DMS53 (cell line): ENCODE measurements at regions not wholly inside any gene's neighbourhood (a gene's known extent, or its start where the extent isn't known, plus 50 kb on each side); places are given as distances from the start of the nearest gene placed in this dataset.

ENCODE experiments used
- DNase-seq: peaks from one replicate; lab custom pipeline; 2025; lab: John Stamatoyannopoulos, UW

- DNase-seq, result peak; percentile 92
These were observed 122.7 kb downstream of the CBLL2 start for GRCh38 chrX:22395372-22395771.

DNA sequence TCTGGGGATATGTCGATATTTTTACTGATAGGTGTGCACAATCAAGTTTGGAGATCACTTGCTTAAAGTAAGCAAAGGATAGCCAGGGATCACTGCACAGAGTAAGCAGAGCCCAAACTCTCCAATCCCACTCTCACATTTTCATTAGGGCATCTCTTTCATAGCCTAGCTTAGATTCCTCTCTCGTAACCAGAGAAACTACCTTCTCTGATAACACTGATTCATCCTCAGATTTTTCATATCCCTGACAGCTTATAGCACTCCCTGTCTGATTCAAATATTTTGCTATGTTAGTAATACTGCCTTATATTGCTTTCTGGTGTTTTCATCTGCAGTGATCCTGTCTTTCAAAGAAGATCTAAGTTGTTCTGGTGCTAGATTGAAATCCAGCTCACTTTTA, 123.7 kb downstream of the CBLL2 start:
- DNase-seq, result no peak

- no peak for DNase-seq
These were observed 124.9 kb downstream of the CBLL2 start for GRCh38 chrX:22397566-22397965.

DNA sequence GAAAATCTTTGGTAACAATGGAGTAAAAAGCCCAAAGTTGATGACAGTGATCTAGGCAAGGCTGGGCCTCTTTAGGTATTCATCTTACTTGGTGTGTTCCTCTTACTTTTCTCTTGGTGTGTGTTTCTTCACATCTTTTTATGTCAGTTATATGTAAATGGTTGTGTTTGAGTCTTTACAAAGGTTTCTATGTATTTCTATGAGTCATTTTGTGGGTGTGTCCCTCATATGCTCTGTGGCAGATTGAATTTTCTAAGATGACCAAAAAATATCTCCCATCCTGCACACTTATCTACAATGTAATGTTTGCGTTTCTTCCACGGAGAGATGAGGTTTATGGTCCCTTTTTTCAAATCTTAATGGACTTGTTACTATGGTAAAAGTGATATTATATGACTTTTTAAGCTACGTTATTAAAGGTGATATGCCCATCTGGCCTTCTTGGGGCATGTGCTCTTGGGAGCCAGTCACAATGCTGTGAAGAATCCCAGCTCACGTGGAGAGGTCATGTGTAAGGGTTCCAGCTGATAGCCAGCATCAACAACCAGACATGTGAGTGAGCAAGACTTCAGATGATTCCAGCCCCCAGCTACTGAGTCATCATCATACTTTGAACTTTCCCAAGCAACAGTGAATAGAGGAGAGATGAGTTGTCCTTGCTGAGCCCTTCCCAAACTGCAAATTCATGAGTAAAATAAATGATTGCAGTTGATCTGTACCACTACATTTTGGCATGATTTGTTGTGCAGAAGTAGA, 126.9 kb downstream of the CBLL2 start:
- peak; percentile 41 for DNase-seq

DNA sequence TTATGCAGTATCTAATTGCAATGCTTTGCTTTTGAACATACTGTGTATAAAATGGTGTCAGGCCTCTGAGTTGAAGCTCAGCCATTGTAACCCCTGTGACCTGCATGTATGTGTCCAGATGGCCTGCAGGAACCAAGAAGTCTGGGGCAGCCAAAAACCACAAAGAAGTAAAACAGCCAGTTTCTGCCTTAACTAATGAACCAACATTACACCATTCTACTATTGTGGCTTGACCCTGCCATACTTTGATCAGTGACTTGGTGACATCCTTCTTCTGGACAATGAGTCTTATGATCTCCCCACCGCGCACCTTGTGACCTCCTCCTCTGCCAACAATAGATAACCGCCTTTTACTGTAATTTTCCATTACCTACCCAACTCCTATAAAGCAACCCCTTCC, 131.6 kb downstream of the CBLL2 start:
- DNase-seq, result no peak

DNA sequence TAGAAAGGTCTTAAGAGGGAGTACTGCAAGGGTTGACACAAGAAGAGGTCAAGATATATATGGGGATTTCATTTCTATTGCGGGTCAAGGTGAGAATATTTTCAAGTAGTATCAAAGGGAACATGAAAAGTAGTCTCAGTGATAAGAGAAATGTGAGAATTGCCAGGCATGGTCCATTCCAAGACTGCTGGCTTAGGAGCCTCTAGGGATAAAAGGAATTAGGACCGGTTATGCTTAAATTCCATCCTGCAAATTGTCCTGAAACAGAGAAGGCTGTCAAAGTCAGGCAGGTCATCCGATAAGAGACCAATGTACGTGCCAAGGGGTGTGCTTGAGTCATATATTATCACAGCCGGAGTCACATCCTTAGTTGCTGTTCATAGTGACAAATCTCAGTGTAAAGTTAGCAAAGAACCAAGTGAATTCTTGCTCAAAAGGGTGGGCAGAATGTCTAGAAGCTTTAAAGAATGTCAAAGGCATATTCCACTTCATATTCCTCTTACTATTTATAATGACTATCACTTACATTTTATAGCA, 133.6 kb downstream of the CBLL2 start:
- no peak for DNase-seq

DNA sequence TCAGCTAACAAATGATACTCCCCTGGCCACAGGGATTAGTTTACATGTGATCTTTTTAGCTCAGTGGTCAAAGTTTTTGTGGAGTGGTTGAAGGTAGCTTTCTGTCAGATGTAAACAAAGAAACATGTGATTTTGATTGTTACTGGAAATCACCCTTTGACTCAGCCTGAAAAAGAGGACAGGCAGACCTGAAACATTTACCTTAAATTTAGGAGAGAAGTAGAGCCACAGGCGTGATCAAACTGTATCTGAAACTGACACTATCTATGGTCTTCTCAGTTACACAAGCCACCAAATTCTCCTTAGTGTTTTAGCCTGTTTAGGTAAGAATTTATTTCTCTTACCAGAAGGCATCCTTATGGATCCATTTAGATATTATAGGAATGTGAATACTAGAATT, 136.7 kb downstream of the CBLL2 start:
- no peak for DNase-seq

GRCh38 chrX:22424122-22424915, 151.6 kb downstream of the CBLL2 start:
- no peak for DNase-seq

DNA sequence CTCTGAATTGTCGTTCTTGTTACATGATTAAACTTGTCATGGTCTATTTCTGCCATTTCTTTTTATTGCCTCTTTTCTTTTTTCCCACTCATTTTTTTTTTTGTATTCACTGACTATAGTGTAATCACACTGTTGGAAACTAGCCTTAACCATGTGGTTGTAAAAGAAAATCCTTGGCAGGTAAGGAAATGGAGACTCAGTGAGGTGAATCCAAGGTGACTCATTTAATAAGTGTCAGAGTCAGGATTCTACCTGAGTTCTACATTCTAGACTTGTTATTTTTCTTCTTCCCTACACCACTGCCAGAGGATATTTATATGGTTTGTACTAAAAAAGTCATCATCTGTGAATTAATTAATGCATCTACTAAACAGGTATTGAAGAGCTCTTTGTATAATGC, 152.2 kb downstream of the CBLL2 start:
- no peak for DNase-seq

- no peak for DNase-seq
These were observed 157.0 kb downstream of the CBLL2 start for GRCh38 chrX:22429704-22430103.

- DNase-seq, result no peak
These were observed 158.0 kb downstream of the CBLL2 start for GRCh38 chrX:22430701-22431100.

DNA sequence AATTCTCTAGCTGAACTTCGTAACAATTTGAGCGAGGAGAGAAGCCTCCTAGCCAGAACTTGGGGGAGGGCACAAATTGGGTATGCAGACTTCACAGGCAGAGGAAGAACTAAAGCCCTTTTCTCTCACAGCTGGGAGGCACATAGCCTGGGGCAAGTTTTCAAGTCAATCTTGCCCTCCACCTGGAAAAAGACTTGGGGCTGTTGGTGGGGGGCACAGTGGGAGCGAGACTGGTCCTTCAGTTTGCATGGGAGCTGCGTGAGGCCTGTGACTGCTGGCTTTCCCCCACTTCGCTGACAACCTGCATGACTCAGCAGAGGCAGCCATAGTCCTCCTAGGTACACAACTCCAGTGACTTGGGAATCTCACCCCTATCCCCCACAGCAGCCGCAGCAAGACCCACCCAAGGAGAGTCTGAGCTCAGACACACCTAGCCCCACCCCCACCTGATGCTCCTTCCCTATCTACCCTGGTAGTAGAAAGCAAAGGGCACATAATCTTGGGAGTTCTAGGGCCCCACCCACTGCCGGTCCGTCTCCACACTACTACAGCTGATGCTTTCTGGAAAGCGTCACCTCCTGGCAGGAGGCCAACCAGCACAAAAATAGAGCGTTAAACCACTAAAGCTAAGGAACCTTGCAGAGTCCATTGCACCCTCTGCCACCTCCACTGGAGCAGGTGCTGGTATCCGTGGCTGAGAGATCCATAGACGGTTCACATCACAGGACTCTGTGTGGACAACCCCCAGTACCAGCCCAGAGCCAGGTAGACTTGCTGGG, 160.8 kb downstream of the CBLL2 start:
- no peak for DNase-seq

- DNase-seq, result no peak
These were observed 173.2 kb downstream of the CBLL2 start for GRCh38 chrX:22445880-22446279.

DNA sequence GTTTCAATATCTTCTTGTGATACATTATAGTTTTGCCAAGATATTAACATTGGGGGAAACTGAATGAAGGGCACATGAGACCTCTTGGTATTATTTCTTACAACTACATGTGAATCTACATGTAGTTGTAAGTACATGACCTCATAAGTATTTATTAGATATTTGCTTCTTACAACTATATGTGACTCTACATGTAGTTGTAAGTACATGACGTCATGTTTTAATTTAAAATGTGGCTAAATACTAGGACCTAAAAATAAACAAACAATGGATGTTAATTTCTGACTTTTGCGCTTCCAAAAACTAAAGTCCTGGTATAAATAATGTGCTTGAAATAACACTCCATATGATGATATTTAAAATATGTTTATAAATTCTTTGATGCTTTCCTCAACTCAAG, 190.2 kb downstream of the CBLL2 start:
- DNase-seq, result no peak

DNA sequence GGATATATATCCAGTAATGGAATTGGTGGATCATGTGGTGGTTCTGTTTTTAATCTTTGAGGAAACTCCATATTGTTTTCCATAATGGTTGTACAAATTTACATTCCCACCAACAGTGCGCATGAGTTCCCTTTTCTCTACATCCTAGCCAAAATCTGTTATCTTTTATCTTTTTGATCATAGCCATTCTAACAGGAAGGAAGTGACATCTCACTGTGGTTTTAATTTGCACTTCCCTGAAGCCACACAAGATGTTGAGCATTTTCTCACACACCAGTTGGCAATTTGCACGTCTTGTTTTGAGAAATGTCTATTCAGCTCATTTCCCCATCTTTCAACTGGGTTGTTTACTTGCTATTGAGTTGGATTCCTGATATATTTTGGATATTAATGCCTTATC, 194.9 kb downstream of the CBLL2 start:
- no peak for DNase-seq

DNA sequence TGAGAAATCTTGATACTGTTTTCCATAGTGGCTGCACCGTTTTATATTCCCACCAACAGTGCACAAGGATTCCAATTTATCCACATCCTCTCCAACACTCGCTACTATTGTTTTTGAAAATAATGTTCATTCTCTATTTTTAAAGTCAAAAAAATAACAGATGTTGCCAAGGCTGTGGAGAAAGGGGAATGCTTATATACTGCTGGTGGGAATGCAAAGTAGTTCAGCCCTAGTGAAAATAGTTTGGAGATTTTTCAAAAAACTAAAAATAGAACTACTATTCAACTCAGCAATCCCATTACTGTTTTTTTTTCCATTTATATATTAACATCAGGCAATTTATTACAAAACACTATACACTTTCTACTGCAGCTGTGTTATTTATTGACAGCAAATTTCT, 208.7 kb downstream of the CBLL2 start:
- no peak for DNase-seq

- no peak for DNase-seq
These were observed 213.6 kb downstream of the CBLL2 start for GRCh38 chrX:22486296-22486695.

GRCh38 chrX:22516893-22517292, 244.2 kb downstream of the CBLL2 start:
- no peak for DNase-seq

- DNase-seq, result no peak
These were observed 247.6 kb downstream of the CBLL2 start for GRCh38 chrX:22520128-22520828.

DNA sequence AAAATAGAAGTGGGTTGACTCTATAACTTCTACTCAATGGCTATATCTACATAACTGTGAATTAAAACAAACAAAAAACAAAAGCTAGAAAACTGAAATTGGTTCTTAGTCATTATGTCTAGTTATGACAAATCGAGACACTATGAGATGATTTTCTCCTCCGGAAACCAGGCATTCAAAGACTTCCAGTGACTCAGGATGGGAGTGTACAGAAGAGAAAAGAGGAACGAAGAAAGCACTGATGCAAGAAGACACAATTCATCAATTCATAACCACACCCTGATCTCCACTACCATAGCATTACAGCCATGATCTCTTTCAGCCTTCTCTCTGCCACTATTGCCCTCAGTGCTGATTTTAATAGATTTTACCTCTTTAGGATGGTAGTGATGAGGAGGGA, 253.6 kb downstream of the CBLL2 start:
- DNase-seq, result no peak

DNA sequence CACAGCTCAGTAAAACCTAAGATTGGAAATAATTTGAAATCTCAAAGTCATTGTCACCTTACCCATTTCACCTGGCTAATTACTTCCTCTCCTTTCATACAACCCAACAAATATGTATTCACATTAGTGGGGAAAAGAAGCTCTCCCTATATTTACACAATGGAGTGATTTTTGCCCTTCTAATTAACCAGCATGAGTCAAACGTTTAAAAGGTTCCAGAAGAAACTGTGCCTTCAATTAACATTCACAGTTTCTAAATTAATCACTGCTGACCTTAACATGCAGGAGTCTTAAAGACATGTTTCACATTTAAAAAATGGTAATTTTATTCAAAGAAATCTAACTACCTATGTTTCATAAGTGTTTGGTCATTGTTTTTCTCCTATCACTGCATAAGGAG, 254.6 kb downstream of the CBLL2 start:
- DNase-seq, result no peak

DNA sequence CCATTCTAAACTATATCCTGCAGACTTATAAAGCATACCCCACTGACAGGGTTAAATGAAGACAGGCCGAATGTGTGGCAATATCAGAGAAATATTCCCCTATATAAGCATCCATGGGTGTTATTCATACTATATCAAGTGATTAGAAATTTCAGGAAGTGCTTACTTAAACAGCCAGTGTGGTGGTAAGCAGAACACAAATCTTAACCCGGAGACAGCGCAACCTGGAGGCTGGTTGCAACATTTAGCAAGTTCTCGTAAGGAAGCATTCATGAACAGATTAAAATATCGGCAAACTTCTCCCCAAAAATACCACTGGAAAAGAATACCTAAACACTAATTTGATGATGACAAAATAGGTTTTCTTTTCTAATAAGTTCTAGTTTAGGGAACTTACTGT, 261.2 kb downstream of the CBLL2 start:
- no peak for DNase-seq
